ENCODE measurements at regions not wholly inside any gene's neighbourhood (a gene's known extent, or its start where the extent isn't known, plus 50 kb on each side); places are given as distances from the start of the nearest gene placed in this dataset.

GRCh38 chr22:49489821-49490220 is 337.9 kb downstream of the BRD1 start:
- TF ChIP-seq CTCF (IDR thresholded peaks at IDR 0.05) (no peak), POLR2A (IDR thresholded peaks at IDR 0.05) (no peak), EP300 (IDR thresholded peaks at IDR 0.05) (no peak), POLR2AphosphoS5 (IDR thresholded peaks at IDR 0.05) (no peak)
